Coronary artery (tissue), 2 donors: ENCODE measurements at regions not wholly inside any gene's neighbourhood (a gene's known extent, or its start where the extent isn't known, plus 50 kb on each side); places are given as distances from the start of the nearest gene placed in this dataset.

Experiments used
- DNase-seq: peaks from one replicate; pipeline ENCODE4 v3.0.0-alpha.2; 2017; ENCODE audit warnings: low spot score
- H3K27ac ChIP-seq, 2 donors: fragments of 200-600 bp; sonication (generic); one replicate each; pipeline ENCODE4 v1.5.1; 2016 to 2019
- H3K4me3 ChIP-seq: fragments of 200-600 bp; sonication (generic); 2 replicates; pipeline ENCODE4 v1.5.1; 2016; ENCODE audit warnings: mild to moderate bottlenecking, moderate library complexity
- CTCF ChIP-seq: fragments of 200-600 bp; sonication (generic); IDR thresholded peaks from one replicate; pipeline ENCODE4 v1.5.1; 2019; ENCODE audit warnings: antibody characterized with exemption

GRCh38 chr7:36017111-36017510 lies 135.9 kb upstream of the EEPD1 start:
- TF ChIP-seq CTCF: no peak
- no peak overlapping the region for H3K4me3 ChIP-seq
- H3K27ac ChIP-seq: no peak overlapping the region
- no peak for DNase-seq

DNA sequence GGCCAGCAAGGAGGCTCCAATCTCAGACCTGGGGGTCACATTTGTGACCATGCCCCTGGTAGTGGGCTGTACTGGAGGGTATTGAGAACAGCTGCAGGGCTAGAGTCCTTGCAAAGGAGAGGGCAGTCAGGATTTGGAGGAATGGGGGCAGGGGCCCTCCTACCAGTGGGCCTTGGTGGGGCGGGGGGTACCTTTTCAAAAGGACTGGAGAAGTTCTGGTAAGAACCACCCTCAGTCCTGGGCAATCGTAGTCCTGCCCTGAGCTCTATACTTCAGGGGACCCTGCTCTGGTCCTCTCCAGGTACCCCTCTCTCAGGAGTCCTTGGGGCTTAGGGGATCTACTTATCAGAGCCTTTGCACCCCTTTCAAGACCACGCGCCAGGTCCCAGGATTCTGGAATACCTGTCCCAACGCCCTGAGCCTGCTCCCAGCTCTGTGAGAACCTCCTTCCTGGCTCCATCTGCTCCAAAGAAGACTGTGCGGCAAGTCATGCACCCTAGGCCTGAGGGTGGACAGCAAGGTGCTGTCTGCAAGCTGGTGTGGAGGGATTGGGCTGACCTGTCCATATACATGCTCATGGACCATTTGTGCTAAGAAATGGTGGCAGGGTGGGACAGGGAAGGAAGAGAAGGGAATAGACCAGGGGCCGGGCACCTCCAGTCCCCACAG lies 134.1 kb upstream of the EEPD1 start:
- no peak for TF ChIP-seq CTCF

DNA sequence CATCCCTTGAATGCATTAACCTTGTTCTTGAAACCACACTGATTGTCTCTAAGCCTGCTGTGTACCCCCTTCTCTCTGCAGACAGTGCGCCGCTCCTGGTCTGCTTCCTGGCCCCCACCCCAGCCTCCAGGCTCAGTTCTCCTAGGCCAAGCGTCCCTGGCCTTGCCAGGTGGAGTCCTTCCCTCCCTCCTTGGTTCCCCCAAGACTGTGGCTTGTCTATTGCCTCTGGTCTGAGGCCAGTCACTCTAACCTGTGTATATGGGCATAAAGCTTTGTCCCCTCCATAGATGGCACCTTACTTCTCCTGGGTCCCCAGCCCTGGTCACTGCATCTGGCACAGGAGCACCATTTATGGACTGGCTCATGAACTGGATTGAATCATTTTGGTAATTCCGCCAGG lies 133.5 kb upstream of the EEPD1 start:
- Histone ChIP-seq H3K27ac (no peak overlapping the region), H3K4me3 (no peak overlapping the region)
- DNase-seq: peak; percentile 55
- no peak for TF ChIP-seq CTCF

More for the DNA sequence above, 134.1 kb upstream of the EEPD1 start:
- DNase-seq: peak; percentile 46
- H3K4me3 ChIP-seq: no peak overlapping the region
- H3K27ac ChIP-seq: no peak overlapping the region

- no peak overlapping the region for H3K4me3 ChIP-seq
- H3K27ac ChIP-seq: no peak overlapping the region
- no peak for TF ChIP-seq CTCF
- peak; percentile 36 for DNase-seq
These were observed 133.1 kb upstream of the EEPD1 start for GRCh38 chr7:36019980-36020379.

DNA sequence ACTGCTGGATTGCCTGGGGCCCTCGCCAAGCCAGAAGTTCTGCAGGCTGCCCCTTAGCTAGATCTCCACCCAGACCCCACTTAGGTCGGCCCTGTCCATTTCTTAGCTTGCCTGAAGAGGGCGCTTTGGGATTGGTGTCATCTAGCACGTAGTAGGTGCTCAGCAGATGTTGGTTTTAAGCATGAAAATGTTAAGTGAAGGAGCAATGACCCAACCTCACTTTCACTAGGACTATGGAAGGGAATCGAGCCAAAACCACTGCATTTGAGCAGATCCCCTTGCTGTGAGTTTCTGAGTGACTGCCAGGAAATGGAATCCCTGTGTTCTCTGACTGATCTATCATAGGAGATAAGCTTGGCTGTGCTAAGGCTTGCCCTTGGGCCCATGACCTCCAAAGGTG lies 131.7 kb upstream of the EEPD1 start:
- peak; percentile 24 for DNase-seq
- TF ChIP-seq CTCF: no peak
- no peak overlapping the region for H3K27ac ChIP-seq

DNA sequence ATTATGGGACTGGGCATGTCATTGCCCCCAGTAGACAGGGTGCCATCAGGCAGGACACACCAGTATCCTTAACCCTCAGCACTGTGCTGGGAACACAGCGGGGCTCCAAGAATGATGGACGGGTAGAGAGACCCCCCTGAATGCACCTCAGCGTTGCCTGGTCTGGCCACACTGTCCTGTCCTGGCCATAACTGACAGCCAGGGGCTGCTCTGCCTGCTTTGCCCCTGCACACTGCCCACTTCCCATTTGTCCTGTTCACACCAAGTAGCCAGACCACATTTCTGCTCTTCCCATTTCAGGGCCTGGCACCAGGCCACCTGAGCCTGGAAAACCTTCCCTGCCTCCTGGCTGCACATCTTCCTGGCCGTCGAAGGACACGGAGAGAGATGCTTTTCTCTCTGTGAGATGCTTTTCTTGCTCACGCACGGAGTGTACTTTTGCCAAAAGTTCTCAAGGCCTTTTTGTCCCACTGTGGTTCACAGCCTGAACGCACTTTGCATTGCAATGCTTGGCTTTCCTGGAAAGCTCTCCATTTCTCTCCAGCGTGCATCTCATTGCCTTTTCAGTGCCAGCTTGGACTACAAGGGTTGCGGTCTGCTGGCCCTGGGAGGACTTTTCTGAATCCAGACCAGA lies 131.0 kb upstream of the EEPD1 start:
- TF ChIP-seq CTCF: no peak
- DNase-seq: peak; percentile 68
- no peak overlapping the region for H3K27ac ChIP-seq
- H3K4me3 ChIP-seq: no peak overlapping the region

More for the DNA sequence above, 131.7 kb upstream of the EEPD1 start:
- no peak overlapping the region for H3K4me3 ChIP-seq

DNA sequence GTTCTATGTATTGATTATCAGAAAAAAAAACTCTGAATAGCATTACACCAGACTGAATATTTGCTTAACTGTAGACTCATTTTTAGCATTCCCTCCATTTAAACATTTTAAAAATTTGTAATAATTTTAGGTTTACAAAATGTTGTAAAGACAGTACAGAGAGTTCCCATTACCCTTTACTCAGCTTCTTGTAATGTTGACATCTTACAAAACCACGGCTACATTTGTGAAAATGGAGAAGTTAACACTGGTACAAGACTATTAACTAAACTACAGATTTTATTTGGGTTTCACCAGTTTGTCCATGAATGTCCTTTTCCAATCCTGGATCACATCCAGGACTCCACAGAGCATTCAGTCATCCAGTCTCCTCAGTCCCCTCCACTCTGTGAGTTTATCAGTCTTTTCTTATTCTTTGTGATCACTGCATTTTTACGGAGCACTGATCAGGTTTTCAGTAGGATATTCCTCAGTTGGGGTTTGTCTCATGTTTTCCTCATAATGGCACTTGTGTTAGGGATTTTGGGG lies 130.0 kb upstream of the EEPD1 start:
- H3K4me3 ChIP-seq: no peak overlapping the region
- TF ChIP-seq CTCF: no peak
- no peak overlapping the region for H3K27ac ChIP-seq
- DNase-seq: no peak
